GF-D8 (cell line): ENCODE measurements at regions not wholly inside any gene's neighbourhood (a gene's known extent, or its start where the extent isn't known, plus 50 kb on each side); places are given as distances from the start of the nearest gene placed in this dataset.

ENCODE experiments used
- DNase-seq: peaks from one replicate; lab custom pipeline; 2025; lab: John Stamatoyannopoulos, UW

DNA sequence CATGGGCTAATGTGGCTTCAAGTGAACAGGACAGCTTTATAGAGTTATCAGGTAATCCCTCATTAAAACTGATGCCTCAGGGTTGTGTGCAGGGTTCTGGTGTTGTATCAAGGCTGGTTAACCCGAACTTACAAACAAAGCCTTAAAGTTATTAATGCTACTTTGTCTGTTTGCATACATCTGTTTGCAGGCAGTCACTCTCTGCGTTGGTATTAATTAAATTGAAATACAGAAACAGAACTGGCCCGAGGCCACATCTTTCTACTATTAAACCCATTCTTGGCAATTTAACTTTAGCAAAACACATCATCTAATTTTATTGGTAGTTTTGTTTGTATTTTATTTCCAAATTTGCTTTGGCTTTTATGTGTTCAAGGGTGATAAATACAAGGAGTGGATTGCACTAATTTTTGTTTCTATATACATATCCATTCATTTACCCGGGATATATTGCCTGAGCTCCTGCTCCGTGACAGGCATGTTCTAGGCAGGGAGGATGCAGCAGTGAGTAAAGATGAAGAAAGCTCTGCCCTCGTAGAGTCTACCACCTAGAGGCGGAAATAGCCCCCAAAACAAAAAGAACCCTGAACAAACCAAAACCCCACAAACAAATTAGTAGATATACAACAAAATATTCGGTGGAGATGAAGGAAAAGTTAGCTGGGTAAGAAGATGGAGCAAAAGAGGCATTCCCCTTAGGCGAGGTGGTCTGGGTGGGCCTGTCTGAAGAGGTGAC lies 164.2 kb downstream of the MACROH2A1 start:
- no peak for DNase-seq

DNA sequence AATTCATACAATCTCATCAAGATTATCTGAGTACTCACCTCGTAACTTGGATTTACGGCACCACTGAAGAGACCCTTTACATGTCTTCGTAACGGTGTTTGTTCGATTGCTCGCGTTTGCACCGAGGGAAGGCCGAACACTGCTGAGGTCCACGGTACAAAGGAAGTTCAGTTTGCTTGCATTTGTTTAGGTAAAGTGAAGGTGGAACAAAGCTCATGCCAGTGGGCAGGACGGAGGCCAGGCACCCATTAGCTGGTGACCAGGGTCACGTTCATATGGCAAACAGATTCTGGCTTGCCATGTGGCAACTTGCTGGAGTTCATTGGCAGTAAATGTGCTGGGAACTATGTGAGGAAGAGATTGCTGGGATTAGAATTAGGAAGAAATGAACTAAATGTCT lies 164.8 kb downstream of the MACROH2A1 start:
- no peak for DNase-seq

DNA sequence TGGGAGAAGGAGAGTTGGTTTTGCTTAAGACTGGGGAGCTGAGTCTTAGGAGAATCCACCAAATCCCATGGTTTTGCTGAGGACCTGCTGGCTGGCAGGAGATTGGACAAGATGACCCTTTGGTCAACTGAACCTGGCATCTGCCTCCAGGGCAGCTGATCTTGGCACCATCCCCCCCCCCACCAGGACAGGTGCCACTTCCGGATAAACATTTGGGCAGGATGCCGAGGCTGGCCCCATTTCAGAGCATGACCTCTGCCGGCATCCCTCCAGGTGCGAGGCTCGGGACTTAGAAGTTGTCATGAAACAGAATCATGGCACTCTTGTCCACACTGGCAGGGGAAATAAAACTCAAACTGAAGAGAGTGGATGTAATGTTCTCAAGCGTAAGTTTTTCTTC lies 165.6 kb downstream of the MACROH2A1 start:
- no peak for DNase-seq

DNA sequence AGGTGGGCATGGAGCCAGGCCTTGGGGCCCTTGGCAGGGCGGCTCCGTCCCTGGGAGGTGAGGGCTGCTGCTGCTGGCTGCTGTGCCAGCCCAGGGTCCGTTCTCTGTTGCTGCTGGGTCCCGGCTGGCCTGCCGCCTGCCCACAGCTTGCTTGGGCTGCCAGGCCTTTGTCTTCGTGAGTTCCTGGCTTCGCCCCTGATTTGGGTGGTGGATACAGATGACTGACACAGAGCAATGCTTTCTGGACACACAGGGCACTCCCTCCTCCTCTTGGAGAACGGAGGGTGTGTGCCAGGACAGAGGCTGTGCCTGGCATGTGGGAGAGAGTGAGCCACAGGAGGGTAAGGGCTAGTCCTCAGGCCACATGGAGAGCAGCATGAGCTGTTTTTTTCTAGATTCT lies 166.1 kb downstream of the MACROH2A1 start:
- no peak for DNase-seq

DNA sequence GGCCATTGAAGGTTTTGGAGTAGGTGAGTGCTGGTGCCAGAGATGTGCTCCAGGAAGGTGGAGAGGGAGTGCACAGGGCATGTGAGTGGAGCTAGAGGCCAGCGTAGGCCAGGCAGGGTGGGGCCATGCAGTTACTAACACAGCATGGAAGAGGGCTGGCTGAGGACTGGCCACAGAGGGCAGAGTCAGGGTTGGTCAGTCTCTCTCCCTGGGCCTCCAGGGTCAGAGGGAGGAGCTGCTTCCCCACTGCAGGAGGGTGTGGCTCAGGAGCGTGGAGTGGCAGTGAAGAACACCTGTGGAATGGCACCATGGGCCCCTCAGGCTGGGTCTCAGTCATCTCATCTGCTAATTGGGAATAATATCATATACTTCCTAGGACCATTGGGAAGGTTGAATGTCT lies 167.7 kb downstream of the MACROH2A1 start:
- no peak for DNase-seq

DNA sequence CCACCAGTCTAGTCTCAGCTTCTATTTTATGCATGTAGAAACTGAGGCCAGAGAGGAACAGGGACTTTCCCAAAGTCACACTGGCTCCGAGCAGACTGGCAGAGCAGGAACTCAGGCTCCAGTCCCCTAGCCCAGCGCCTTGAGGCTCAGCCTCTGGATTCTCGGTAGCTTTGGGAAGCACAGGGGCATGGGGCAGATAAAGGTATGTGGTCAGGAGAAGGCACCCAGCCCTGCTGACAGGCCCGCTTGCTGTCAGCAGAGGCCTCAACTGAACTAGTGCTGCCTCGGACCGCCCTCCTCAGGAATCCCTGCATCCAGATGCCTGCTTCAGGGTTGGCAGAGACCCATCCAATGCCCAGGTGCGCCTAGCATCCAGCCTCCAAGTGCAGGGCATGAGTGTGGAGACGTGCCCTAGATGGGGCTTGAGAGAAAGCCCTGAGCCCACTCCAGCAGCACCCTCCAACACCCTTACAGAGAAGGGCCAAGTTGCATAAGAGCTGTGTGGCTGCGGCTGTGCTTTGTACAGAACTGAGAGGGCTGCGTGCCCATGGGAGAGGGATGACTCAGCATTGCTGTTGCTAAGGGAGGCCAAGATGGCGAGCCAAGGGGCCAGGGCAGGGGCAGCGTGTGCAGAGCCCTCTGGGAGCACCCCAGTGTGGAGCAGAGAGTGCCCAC lies 168.6 kb downstream of the MACROH2A1 start:
- peak; percentile 60 for DNase-seq

DNA sequence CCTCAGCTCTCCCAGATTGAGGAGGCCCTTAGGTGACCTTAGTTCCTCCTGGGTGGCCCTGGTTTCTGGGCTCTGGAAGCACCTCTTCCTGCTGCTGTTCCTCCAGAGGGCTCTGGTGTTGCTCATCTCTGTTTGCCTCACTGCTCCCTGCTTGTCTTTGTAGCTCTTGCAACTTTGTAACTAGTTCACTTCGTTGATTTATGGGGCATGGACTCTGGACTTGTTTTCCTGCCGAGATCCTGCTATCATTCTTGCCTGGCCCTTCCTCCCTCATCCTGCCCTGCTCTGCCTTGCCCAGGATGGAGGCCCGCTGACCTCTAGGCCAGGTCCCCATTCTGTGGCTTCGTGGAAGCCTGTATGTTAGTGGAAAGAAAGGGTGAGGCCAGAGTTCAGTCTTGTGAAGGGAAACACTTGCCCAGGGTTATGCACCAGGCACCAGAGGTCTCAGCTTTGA lies 169.3 kb downstream of the MACROH2A1 start:
- peak; percentile 0 for DNase-seq

DNA sequence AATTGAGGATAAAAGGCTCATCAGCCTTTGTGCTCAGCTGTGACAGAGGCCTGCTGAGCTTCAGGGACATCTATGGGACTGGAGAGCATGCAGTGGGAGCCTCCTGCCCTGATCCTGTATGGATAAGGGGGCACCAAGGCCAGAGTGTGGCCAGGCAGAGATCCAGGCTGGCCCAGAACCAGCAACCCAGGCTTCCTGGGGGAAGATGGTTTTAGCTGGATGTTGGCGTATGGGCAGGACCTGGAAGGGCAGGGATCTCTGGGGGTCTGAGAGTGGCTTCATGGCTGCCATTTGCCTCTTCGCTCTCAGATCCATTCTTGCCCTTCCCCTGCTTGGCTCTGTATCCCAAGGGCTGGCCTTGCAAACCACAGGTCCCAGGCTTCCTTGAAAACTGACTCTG lies 169.9 kb downstream of the MACROH2A1 start:
- DNase-seq, result no peak

DNA sequence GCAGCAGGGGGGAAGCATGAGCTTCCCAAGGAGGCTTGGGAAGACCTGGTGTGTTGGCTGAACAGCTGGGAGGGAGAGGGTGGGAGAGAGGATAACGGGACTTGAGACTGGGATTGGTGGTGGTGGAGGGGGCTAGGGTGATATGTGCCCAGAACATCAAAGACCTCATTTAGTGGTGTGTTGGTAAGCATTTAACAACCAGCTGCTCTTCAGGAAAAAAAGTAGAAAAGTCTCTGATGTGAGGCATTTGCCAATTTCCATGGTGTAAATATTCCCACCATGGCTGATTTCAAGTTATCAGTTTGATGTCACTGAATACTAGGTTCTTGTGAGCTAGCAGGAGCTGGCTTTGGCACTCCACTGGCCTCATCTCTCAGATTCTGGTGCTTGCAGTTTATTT lies 170.8 kb downstream of the MACROH2A1 start:
- DNase-seq, result no peak

DNA sequence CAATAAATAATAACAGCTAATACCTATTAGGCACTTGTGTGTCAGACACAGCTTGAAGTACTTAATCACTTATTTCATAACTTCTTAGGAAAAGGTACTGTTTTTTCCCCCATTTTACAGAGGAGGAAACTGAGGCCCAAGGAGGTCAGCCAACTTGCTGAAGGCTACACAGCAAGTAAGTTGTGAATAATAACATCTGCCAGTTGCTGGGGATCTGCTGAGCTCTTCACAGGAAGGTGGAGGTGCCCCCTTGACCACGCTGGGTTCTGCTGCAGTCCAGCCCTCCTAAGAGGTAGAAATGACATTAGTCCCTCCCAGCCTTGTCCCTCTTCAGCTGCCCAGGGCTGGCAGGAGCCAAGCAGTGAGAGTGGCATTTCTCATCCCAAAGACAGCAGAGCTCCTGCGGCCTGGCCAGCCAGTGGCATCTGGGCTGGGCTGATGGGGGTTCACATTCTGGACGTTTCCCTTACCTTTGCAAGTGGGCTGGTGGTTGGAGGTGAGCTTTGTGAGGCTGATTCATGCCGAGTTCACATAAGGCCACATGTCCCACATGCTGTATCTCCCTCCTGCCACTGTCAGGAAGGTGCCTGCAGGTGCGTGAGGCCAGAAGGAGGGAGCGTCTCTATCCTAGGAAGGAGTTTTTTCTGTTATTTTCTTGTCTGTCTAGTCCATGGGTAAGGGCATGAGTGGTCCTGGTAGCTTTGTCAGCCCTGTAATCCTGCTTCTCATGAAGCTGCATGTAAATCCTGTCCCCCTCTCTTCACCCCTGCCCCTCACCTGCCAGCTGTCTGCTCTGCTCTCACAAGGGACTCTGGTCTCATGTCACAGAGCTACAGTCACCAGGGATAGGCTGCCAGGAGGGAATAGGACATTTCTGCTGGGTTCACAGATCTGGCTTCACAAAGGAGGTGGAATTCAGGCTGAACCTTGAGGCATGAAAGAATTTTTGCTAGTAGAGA lies 171.7 kb downstream of the MACROH2A1 start:
- no peak for DNase-seq

DNA sequence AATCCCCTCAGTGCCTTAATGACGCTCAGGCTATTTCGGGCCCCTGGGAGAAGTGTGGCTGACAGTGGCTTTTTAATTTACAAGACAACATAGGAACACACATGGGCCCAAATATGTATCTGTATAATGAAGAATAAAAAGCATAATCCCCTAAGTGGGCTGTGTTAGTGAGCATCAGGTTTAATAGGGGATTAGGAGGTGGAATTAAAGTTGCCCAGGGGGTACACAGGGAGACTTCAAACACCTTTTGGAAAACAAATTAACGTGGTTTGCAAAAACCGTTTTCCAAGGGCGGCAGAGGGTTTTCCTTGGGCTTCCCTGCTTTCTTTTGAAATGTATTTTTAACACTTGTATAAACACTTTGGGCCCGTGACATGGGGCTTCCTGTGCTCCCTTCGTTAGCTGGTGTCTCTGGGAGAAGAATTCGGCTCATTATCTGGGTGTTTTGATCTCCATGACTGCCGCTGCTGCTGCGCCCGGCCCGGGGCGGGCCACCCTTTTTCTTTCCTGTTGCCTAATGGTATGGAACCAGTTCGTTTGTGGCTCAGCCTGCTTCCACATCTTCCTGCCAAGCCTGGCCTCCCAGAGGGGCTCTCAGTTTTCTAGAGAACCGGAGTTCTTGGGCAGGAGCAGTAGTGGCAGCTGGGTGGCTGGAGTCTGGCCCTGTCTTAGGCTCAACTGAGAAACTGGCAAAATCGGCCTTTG lies 173.0 kb downstream of the MACROH2A1 start:
- DNase-seq, result peak; percentile 68

DNA sequence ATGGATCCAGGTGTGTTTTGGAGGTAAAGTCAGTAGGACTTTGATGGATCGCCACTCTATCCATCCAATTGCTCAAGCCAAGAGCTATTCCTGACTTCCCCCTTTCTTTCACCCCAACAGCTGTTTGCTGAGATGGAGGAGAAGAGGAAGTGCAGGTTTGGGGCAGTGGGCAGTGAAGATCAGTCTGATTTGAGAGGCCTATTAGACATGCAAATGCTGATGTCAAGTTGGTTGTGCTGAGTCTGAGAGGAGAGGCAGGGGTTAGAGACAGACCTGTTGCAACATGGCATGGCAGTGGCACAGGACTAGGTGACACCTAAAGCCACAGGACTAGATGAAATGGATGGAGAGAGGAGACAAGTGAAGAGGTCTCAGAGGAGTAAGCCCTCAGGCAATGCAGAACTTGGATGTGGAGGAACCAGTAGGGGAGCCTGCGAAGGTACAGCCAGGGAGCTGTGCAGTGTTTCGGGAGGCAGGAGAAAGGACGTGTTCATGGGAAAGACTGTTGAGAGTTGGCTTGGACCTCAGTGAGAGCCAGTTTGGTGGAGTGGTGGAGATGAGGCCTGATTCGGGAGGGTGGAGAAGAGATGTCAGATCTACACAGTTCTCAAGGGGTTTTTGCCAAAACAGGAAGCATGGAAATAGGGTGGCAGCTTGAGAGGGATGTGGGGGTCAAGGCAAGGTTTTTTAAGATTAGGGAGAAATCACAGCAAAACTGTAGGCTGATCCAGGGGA lies 175.0 kb downstream of the MACROH2A1 start:
- DNase-seq, result peak; percentile 49

DNA sequence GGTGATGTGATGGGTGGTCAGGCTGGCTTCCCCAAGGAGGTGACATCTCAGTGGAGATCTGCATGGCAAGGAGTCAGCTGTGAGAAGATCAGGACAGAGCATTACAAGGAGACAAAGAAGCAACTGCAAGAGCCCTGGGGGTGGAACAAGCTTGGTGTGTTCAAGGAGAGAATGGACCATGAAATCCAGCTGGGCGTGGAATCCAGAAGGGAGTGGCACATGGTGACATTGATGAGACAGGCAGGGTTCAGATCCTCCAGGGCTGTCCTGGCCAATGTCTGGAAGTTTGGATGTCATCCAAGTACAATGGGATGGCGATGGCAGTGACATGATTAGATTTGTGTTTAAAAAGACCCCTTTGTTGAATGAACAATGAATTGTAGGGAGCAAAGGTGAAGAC lies 175.6 kb downstream of the MACROH2A1 start:
- no peak for DNase-seq

DNA sequence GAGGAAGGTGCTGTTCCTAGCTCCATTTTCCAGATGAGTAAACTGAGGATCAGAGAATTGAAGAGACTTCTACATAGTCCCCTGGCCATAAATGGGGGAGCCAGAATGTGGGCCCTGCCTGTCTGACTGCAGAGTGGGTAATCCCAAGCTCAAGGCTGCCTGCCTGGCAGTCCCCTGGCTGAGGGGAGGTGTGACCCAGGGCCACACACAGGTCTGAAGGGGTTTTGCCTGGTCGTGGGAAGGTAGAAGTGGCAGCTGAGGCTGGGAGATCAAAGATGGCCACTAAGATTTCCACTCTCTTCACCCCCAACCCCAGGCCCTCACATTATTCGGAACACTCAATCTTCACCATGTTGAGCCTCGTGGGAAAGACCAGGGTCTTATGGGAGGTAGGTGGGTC lies 176.3 kb downstream of the MACROH2A1 start:
- no peak for DNase-seq

DNA sequence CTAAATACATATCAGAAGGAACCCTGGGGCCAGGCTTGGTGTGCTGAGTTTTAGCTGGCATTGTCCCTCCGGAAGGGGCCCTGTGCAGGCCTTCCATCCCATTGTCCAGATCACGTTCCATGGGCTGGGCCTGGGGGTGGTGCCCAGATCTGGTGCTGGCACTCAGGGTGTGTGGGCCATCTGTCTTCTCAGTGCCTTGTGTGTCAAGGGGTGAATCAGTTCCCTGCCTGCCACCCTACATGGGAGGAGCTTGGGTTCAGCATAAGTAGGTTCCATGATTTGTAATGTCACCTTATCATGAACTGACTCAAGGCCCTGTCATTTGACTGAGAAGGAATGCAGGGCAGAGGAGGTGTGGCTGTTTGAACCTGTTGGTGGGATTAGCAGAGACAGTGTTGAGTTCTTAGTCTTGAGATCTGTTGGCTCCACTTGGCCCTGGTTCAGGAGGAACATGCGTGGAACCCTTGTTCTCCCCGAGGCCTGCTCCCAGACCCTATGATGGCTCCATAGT lies 176.8 kb downstream of the MACROH2A1 start:
- no peak for DNase-seq

DNA sequence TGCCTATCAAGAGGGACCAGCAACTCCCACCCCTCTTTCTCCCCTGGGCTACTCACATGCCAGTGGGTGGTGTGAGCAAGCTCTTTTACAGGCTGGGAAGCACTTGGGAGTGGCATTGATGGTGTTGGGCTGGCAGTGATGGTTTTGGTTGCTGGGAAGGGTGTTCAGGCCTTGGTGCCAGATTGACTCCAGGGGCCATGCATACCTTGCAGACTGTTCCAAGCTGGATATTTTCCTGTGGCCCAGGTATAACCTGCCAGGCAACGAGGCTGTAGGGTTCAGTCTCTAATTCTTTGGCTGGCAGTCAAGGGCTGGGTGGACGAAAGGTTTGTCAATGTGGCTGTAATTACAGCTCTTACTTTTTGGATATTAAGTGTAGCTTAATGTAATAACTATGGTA lies 177.3 kb downstream of the MACROH2A1 start:
- DNase-seq, result no peak

DNA sequence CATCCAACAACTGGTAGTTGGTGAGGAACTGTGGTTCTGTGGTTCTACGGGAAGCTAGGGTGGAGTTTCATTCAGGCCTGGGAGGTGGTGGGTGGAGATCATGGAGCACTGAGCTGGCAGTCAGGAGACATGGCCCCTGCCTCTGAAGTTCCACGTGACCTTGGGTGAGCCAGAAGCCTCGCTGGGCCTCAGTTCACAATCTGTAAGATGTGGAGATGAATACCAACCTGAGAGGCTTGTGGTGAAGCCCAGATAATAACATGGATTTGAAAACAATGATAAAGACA lies 177.9 kb downstream of the MACROH2A1 start:
- no peak for DNase-seq

DNA sequence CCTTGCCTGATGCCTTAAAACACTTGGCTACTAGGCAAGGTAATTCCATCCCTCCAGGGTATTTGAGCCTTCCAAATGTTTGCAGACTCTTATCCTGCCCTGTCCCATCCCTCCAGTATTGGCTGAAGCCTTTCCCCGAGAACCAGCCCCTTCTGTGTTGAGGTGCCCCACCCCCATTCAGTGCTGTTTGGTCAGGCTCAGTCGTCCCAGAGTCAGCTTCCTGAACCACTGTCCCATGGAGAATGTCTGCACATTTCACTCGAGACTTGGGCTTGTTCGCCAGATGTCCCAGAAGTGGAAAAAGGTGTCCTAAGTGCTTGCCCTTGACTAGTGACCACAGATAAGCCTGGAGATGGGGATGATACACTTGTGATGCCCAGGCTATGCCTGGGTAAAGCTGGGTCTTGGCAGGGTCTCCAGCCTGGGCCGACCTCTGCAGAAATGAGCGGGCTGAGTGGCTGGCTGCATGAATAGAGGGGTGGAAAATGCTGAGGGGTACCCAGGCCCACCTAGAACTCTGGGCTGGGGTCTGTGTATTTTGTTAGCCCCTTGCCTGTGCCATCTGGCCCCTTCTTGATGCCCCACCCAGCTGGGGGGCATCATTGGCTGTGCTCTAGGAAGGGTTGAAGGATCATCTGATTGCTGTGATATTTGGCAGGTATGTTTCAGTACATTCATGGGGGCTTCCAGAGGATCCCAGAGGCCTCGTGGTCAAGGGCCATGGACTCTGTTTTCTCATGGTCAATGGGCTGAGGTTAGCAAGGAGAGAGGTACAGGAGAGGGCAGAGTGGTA lies 178.4 kb downstream of the MACROH2A1 start:
- DNase-seq, result no peak

DNA sequence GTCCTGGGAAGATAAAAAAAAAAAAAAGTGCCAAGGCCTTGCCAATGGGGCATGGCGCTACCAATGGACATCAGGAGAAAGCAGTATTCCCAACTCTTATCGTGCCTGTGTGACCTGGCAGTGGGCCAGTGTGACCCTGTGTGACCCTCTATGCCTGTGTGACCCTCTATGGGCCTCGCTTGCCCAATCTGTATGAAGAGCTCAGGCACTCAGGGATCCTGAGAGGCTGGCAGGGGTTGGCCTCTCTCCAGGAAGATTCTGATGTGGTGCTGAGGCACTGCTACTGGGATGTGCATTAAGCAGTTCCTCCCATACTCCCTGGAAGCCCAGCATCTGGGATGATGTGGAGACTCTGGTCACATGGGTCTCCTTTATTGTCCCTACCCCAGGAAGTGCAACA lies 179.2 kb downstream of the MACROH2A1 start:
- DNase-seq, result no peak

DNA sequence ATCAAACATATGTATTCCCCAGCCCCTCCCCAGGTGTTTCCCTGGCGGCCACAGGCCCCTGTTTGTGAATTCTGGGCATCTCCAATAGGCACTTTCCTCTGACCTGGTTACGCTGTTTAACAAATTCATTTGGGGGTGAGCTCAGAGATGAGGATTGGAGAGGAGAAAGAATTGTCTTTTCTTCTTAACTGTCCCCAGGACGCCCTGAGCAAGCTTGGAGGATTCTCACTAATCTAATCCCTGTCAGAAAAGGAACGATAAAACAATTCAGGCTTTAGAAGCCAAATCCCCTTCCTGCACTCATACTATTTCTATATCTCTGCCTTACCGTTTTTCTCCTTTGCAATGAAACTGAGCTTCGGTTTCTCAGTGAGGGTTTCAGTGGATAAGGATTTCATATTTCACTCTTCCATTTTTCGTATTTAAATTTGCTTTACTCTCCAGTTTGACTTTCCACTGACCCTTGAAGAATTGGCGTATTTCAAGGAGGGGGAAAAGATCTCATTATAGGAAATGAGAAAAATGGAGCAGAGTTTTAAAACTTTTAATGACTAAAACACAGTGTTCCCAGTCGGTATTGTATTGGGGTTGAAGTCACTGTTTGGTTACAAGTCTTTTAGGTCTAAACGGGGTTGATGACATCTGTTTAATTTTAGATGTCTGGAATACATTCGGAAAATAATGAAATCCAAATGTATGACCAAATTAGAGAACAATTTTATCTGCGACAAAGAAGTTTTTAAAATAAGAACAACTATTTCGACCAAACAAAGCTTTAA lies 180.1 kb downstream of the MACROH2A1 start:
- no peak for DNase-seq
